Right cardiac atrium (tissue), 5 donors: ENCODE measurements at regions not wholly inside any gene's neighbourhood (a gene's known extent, or its start where the extent isn't known, plus 50 kb on each side); places are given as distances from the start of the nearest gene placed in this dataset.
A peak's percentile ranks its signal among the peaks of the same experiment; 100 is the strongest.

Experiments used
- ATAC-seq, 2 donors: fragments of 200-7000 bp; cut with Tn5 transposase; one replicate each; pipeline versions ENCODE4 v1.8.0 to v1.9.1; 2020; ENCODE audit warnings: moderate library complexity in 2 of 2, mild to moderate bottlenecking in 1 of 2
- DNase-seq, 3 donors: peaks; one replicate each; pipeline ENCODE4 v3.0.0-alpha.2; 2020
- H3K27ac ChIP-seq: one replicate; pipeline ENCODE4 v1.5.1; 2013; ENCODE audit warnings: mild to moderate bottlenecking, low read length, control low read depth, moderate library complexity
- H3K27me3 ChIP-seq: one replicate; pipeline ENCODE4 v1.6.1; 2013; ENCODE audit not compliant: control insufficient read depth, insufficient read depth
- H3K4me1 ChIP-seq: one replicate; pipeline ENCODE4 v1.6.1; 2013; ENCODE audit warnings: low read length; ENCODE audit not compliant: control insufficient read depth, insufficient read depth
- H3K4me3 ChIP-seq: one replicate; pipeline ENCODE4 v1.5.1; 2013; ENCODE audit warnings: low read length, control low read depth
- H3K9me3 ChIP-seq: one replicate; pipeline ENCODE4 v1.6.1; 2013; ENCODE audit warnings: low read length; ENCODE audit not compliant: control insufficient read depth
- WGBS: extraction: QIAGEN DNeasy Blood & Tissue Kit; methylation state at CpG from one replicate; pipeline ENCODE4 v1.1.7; 2013; 5-methylcytosine and 5-hydroxymethylcytosine counted together
- intact Hi-C, 4 donors: fragments of 100-400 bp; cut with DNase I; formaldehyde crosslinking; loops; one replicate each; pipeline versions ENCODE4 v1.11.0 to v1.14.0; 2022 to 2023
- donor health status: healthy with polysubstance abuse.
- donor health status: DM: no; HTN: yes; CAD: no.
- donor health status: DM: no; HTN: no; CAD: no.
- donor health status: DM: no; HTN: yes; CAD: no; lungs with severe emphysema.
- donor health status: DM: yes; HTN: yes; CAD: no.

DNA sequence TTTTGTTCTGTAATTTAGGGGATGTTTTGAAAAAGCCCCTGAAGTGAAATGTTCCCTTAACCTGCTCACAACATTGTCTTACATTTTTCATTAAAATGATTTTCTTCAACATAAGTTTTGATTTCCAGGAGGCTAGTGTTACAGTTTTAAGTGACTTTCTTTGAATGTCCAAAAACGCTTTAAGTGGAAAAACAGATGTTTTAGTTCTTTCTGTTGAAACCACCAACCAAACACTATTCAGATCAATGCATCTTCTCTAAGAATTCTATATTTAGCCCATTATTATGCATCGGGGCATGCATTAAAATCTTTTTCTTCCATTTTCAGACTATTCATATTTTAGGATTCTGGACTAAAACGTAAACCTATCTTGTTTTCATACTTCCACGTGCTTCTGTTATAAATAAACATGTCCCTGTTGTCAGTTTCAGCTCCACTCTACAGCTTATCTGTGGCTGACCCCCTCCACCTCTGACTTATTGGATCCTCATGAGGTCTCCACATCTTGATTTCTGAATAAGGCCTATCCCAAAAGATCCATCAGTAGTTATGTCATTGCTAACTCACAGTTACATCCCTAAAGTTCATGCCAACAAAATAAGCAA is 882.3 kb upstream of the SEMA6A start:
- Histone ChIP-seq H3K27ac (no peak overlapping the region), H3K4me3 (no peak overlapping the region), H3K4me1 (no peaks in the 10 kb centered on the region), H3K9me3 (no peaks in the 10 kb centered on the region), H3K27me3 (no peaks in the 10 kb centered on the region)
- 49% methylated on average over 4 of the region's 4 CpGs for WGBS
- intact Hi-C loops, result loop anchor here in 1 of 4 donors (5.0 kb wide), 1 partner anchor 1335 kb away; no protein-coding TSS in a partner anchor
- ATAC-seq, result no peak
- DNase-seq, result no peak

DNA sequence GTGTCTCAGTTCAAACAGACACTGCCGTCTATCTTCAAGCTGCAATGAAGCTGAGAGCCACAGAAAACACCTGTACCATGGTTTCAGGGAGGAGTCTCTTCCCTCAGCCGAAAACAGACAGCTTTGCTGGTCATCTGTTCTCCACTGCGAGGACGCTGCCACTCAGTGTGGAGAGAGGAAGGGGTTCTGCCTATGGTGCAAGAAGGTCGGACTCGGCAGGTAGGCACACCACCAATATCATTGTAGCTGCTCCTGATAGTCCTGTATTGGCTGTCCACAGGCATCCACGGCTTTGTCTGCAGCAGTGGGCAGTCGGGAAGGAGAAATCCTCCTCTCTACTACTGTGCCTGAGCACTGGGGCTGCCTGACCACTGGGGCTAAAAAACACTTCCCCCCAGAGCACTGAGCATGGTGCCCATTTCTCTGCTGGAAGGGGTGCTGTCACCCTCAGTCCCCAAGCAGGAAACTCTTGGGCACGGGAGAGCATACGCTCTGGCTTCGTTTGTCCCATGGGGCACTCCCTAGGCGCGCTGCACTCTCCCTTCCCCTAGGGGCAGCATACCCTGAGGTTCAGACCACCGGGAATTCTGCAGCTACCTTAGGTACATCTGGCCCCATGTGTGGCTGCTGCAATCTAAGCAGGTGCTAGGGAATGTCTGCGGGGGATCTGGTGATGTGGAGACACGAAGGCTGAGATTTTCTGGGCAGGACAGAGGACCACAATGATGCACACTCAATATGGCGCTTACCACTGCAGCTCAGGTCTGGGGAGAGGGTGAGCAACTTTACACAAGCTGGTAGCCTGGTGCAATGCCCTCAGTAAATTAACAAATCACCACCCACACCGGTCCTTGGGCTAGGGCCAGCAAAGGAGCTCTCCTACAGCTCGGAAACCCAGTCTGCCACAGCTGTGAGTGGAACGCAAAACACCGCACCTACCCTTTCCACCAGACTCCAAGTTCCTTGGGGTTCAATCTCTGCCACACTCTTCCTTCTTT is 880.9 kb upstream of the SEMA6A start:
- ATAC-seq (peak; percentile 50 to 66), DNase-seq (peak in 2 of 3 donors; percentile 22 to 32)
- WGBS, result 48% methylated on average over 21 of the region's 21 CpGs
- no peaks in the 10 kb centered on the region for H3K4me1 ChIP-seq
- H3K4me3 ChIP-seq, result peak overlapping the region; percentile 30
- no peak overlapping the region for H3K27ac ChIP-seq
- no peaks in the 10 kb centered on the region for H3K27me3 ChIP-seq
- no peaks in the 10 kb centered on the region for H3K9me3 ChIP-seq
- intact Hi-C loops, result loop anchor here in 1 of 4 donors (5.0 kb wide), 1 partner anchor 1337 kb away; no protein-coding TSS in a partner anchor

DNA sequence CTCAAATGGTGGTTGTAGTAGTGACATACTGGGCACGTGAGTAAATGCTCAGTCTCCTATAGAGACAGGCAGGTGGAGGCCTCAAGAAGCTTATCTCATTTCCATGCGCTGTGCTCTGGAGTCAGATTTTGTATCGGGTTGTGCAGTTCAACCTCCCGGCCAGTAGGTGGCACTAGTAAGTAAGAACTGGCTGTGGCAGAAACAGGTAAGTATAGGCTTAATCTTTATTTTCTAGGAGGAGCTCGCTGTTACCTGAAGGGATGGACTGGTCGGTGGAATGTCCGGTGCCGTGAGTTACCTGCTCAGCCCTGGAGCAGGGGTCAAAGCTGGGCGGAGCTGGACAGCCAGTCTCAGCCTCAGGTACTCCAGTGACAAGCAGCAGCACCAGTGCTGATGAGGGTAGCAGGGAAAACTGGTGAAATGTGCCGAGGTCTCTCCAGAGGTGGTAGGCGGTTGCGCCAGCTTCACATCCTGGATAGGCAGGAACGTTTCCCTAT is 880.1 kb upstream of the SEMA6A start:
- WGBS, result 19% methylated on average over 13 of the region's 13 CpGs
- intact Hi-C loops, result loop anchor here in 1 of 4 donors (5.0 kb wide), 1 partner anchor 1338 kb away; no protein-coding TSS in a partner anchor
- no peak overlapping the region for H3K27ac ChIP-seq
- ATAC-seq (peak; percentile 55 to 80), DNase-seq (peak; percentile 10 to 62 (median 49))
- no peaks in the 10 kb centered on the region for H3K4me1 ChIP-seq
- H3K9me3 ChIP-seq, result no peaks in the 10 kb centered on the region
- no peaks in the 10 kb centered on the region for H3K27me3 ChIP-seq
- peak overlapping the region; percentile 30 for H3K4me3 ChIP-seq

DNA sequence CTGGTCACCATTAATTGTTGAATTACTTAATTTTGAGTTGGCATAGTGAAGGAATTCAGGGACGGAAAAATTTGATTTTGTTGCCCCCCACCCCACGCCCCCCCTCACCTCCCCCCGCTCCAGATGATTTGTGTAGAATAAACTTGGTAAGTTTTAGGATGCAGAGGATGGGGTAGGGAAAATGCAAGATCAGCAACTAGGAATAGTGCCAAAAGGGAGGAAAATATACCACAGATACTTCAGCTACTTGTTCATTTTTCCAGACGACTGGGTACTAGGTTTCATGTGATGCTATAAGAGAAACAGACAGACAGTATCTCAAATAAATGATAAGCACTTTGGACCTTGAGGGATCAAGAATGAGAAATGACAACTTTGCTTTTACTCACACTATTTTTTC is 862.2 kb upstream of the SEMA6A start:
- no peaks in the 10 kb centered on the region for H3K9me3 ChIP-seq
- intact Hi-C loops, result loop anchor here in 1 of 4 donors (2.0 kb wide), 1 partner anchor 40 kb away; no protein-coding TSS in a partner anchor
- 77% methylated on average over 4 of the region's 4 CpGs for WGBS
- DNase-seq (no peak), ATAC-seq (no peak)
- no peaks in the 10 kb centered on the region for H3K4me1 ChIP-seq
- H3K27ac ChIP-seq, result no peak overlapping the region
- H3K27me3 ChIP-seq, result no peaks in the 10 kb centered on the region
- no peak overlapping the region for H3K4me3 ChIP-seq

DNA sequence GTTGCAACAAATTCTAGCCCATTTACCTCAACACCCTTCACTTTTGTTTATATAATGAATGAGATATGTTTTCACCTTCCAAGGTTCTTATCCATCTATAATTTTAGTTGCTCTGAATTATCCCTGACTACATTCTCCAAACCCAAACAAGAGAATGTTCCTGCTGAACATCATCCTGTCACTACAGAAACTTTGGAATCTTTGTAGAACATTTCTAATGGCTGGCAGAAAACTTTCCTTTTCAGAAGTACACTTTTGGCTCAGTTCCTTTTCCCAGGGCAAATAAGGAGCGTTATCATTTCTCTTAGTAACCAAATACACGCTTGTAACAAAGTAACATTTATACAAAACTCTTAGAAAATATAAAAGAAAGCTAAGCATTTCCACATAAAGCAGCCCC is 860.6 kb upstream of the SEMA6A start:
- Histone ChIP-seq H3K27ac (no peak overlapping the region), H3K9me3 (no peaks in the 10 kb centered on the region), H3K4me1 (no peaks in the 10 kb centered on the region), H3K27me3 (no peaks in the 10 kb centered on the region), H3K4me3 (no peak overlapping the region)
- ATAC-seq (no peak), DNase-seq (no peak)
- WGBS, result 56% methylated on average over 2 of the region's 2 CpGs
- intact Hi-C loops, result no loop called here

DNA sequence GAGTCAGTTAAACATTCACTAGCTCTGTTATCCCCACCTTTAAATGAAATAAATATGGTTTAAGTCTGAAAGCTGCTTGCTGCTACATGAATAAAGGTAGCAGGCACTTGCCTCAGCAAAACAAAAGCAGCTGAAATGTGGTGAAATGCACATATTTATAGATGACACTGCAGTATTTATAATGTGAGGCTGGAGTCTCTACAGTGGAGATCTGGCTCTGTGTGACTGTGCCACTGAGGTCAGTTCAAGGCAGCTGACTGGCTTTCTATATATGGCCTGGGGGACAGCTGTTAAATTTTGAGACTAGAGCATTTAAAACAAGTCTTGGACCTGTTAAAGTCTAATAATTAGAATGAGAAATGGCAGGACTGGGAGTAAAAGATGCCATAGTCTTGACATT is 859.6 kb upstream of the SEMA6A start:
- Histone ChIP-seq H3K4me1 (no peaks in the 10 kb centered on the region), H3K4me3 (no peak overlapping the region), H3K9me3 (no peaks in the 10 kb centered on the region), H3K27me3 (no peaks in the 10 kb centered on the region), H3K27ac (no peak overlapping the region)
- DNase-seq, result no peak
- intact Hi-C loops, result no loop called here
- no peak for ATAC-seq

DNA sequence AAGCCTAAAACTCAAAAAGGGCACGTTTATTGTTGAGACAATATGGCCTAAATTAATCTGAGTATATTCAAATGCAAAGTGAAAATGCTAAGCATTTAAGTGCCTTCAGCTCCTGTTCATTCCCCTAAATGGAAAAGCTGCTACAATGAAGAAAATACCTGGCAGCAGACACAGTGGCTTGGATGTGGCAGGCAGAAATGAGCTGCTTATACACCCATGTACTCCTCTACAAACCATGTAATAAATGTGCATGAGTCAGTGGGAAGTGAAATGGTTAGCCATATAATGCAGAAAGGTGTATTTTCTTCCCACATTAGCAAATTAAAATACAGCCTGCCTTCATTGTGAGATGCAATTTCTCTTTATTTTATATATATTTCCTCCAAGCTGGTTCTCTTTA is 859.2 kb upstream of the SEMA6A start:
- DNase-seq (no peak), ATAC-seq (no peak)
- Histone ChIP-seq H3K4me1 (no peaks in the 10 kb centered on the region), H3K27me3 (no peaks in the 10 kb centered on the region), H3K27ac (no peak overlapping the region), H3K4me3 (no peak overlapping the region), H3K9me3 (no peaks in the 10 kb centered on the region)
- 49% methylated on average over 1 of the region's 1 CpG for WGBS
- intact Hi-C loops, result no loop called here

DNA sequence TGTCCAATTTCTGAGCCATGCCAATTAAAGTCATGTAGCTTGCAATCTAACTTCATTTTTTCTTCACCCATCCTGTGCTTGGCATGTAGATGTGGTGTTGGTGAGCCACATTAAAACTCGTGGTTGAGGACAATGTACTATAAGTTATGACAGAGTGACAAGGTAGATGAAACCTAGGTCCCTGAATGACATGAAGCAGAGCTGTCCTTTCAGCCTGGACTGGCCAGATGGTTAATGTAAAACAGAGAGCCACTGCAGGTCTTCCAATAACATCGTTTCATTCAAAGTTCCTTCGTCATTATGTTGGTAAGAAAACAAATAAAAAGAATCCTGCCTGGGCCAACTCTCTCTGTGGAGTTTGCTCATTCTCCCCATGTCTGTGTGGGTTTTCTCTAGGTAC is 856.5 kb upstream of the SEMA6A start:
- no peak for ATAC-seq
- DNase-seq, result no peak
- Histone ChIP-seq H3K4me3 (no peak overlapping the region), H3K27me3 (no peaks in the 10 kb centered on the region), H3K27ac (no peak overlapping the region), H3K9me3 (no peaks in the 10 kb centered on the region), H3K4me1 (no peaks in the 10 kb centered on the region)
- intact Hi-C loops, result no loop called here
- WGBS, result 60% methylated on average over 3 of the region's 3 CpGs

DNA sequence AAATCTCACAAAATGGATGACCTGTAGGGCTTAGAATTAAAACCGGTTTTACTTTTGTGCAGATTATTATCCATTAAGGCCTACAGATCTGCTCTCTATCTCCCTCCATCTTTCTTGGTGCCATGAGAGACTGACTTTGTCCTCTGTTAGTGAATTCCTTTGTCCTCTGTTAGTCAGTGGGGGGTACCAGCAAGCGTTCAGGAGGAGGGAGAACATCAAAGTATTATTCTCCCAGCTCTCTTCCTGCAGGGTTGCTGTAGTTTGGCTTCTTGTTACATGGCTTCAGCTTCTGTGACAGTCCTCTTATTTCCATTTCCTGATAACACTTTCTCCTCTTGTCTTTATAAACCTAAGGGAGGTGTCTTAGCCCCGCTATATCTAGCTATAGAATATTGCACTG is 850.5 kb upstream of the SEMA6A start:
- Histone ChIP-seq H3K27ac (no peak overlapping the region), H3K9me3 (no peaks in the 10 kb centered on the region), H3K4me3 (no peak overlapping the region), H3K4me1 (no peaks in the 10 kb centered on the region), H3K27me3 (no peaks in the 10 kb centered on the region)
- DNase-seq (no peak), ATAC-seq (no peak)
- WGBS, result 64% methylated on average over 3 of the region's 3 CpGs
- intact Hi-C loops, result no loop called here

DNA sequence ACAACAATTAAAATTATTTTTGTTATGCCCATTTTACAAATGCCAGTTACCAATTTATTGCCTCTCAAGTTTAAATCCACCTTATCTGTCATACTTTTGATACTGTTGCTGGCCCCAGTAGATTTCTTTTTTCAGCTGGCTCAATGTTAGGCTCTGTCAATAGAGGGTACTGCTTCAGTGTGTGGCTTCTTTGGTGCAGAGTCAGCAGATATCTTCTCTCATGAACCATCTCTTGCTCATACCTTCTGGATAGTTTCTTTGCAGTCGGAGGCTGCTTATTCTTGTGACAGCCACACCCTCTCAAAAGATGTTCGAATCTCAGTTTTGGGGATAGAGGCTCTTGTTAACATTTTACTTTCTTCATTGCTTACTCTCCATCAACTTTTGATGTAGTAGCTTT is 849.9 kb upstream of the SEMA6A start:
- intact Hi-C loops, result no loop called here
- Histone ChIP-seq H3K27me3 (no peaks in the 10 kb centered on the region), H3K4me1 (no peaks in the 10 kb centered on the region), H3K4me3 (no peak overlapping the region), H3K27ac (no peak overlapping the region), H3K9me3 (no peaks in the 10 kb centered on the region)
- ATAC-seq (no peak), DNase-seq (no peak)
- 87% methylated on average over 2 of the region's 2 CpGs for WGBS

DNA sequence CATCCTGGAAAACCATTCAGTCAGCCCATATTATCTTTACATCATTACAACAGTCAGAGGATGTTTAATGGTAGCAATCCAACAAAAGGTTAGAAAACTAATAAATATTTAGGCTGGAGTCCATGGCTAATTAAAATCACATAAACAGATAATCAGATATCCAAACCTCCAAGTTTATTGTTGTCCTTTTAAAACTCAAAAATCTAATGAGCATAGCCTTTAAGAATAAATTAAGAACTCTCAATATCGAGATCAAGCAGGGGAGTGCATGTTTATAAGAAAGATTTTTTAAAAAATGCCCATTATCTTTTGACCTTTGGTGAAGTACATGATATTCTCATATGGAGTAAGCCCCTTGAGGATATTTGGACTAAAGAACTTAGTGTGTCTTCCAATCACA is 842.9 kb upstream of the SEMA6A start:
- ATAC-seq (no peak), DNase-seq (no peak)
- H3K9me3 ChIP-seq, result no peaks in the 10 kb centered on the region
- H3K27me3 ChIP-seq, result no peaks in the 10 kb centered on the region
- no peak overlapping the region for H3K27ac ChIP-seq
- intact Hi-C loops, result no loop called here
- WGBS, result 57% methylated on average over 1 of the region's 1 CpG
- no peak overlapping the region for H3K4me3 ChIP-seq
- no peaks in the 10 kb centered on the region for H3K4me1 ChIP-seq
